Posterior cingulate gyrus (tissue), 11 donors: ENCODE measurements at regions not wholly inside any gene's neighbourhood (a gene's known extent, or its start where the extent isn't known, plus 50 kb on each side); places are given as distances from the start of the nearest gene placed in this dataset.

ENCODE experiments used
- DNase-seq, 10 donors: peaks; one replicate each; pipeline versions ENCODE4 v3.0.0 to v3.0.0-alpha.2; 2020 to 2021; ENCODE audit warnings: mixed read lengths in 3 of 10
- intact Hi-C: fragments of 100-400 bp; cut with DNase I; formaldehyde crosslinking; loops from one replicate; pipeline ENCODE4 v1.15.1; 2023

DNA sequence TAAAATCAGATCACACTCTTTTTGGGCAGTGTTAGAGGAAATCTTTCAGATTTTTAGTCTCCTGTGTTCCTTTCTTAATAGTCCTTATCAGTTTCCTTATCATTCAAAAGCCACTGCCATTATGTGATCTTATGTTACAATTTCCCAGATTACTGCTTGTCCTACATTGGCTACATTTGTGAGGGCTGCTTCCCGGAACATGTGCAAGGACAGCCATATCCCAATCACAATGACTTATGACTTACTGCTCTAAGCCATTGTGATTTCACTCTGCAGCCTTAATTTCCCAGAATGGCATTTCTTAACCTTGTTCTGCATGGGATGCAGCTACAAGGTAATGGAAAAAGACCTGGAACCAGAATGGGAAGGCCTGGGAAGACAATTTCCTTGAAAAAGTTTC lies 125.1 kb upstream of the PPP2R3A start:
- DNase-seq = no peak
- intact Hi-C loops = no loop called here

DNA sequence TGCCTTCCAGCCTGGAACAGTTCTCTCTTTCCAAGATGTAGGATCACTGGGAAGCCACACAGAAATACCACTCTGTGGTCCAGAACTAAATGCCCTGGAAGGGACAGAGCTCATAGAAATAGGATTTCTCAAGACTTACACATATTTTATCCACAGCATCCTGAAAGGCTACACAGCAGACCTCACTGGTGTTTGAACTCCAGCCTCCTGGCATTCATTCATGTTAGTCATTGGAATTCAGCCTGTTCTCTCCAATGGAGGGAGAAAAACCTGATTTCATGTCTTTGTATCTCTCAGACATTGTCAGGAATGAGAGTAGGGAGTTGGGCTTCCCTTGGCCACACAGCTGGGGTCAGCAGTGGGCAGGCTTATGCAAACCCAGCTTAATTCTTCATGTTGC lies 121.1 kb upstream of the PPP2R3A start:
- no peak for DNase-seq
- intact Hi-C loops = no loop called here

DNA sequence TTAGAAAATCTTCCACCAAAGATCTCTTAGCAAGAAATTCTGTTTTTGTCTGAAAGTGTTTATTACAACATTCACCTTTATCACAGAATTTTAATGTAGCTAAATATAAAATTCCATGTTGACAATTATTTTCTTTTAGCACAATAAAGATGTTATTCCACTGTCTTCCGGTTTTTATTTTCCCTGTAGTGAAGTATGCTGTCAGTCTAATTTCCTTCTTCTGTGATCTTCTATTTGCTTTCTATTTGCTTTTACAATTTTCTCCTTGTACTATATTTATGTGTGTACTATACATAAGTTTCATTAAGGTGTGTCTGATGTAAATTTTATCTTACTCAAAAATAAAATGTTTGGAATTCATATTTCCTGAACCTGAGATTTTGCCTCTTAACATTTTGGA lies 117.5 kb upstream of the PPP2R3A start:
- intact Hi-C loops = no loop called here
- no peak for DNase-seq

DNA sequence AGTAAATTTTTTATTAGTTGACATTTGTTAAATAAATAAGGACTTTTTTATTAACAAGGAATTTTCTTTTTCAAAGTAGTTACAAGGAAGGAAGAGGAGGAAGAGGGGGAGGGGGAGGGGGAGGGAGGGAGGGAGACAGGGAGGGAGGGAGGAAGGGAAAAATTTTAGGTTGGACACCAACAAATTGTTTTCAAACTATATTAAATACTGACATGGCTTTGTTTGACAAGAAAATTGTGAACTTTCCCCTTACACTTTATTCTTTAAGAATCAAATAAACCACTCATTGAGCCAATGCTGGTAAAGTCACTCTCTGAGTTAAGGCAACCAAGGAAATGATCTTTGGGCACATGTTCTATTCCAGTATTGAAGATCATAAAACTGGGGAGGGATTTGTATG lies 115.7 kb upstream of the PPP2R3A start:
- intact Hi-C loops = no loop called here
- no peak for DNase-seq

DNA sequence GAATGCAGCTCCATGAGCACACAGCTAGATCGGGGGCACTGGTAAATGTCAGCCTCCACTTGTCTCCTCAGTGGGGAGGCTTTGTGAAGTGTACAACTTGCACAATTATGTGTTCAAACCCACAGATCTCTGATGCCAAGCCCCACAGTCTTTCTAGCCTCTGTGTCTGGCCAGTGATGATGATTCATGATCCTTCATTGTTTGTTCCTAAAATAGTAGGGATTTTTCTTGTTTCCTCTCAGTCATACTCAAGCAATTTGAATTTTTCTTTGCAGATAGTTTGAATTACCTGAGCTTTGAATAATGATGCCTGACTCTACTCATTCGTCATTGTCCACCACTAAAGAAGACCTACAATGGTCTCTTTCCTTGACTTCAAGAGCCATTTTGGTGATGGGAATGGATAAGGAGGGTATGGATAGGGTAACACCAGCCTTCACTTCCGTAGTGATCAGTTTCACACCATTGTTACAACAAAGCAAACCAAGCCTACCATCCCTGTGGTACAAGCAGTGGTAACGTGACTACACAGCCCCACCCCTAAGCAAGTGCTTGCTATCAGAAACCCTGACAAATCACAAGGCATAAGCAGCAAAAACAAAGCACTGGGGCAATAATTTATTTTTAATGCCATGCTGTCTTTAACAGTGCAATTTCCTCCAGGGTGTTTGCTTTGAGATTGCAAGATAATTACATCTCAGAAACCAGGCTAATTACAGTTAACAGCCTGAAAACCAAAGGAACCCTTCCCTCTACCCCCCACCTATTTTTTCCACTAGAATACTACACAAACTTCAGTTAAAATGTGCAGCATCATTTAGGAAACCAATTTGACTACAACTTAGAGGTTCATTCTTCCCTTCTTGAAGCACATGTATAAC lies 114.1 kb upstream of the PPP2R3A start:
- no peak for DNase-seq
- intact Hi-C loops = no loop called here

DNA sequence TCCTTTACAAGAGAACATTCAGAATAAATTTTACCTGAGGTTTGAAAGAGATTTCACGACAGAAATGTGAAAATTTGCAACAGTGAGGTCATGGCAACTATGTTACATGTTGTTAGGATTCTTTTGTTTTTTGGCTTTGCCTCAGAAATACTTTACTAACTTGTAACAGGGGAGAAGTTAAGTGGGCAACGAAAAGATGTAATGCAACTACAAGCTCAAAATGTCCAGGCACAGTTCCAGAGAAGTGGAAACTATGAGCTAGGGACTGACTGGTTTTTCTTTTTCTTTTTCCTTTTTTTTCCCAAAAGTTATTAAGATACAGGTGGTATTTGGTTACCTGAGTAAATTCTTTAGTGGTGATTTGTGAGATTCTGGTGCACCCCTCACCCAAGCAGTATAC lies 111.5 kb upstream of the PPP2R3A start:
- DNase-seq = no peak
- intact Hi-C loops = no loop called here

DNA sequence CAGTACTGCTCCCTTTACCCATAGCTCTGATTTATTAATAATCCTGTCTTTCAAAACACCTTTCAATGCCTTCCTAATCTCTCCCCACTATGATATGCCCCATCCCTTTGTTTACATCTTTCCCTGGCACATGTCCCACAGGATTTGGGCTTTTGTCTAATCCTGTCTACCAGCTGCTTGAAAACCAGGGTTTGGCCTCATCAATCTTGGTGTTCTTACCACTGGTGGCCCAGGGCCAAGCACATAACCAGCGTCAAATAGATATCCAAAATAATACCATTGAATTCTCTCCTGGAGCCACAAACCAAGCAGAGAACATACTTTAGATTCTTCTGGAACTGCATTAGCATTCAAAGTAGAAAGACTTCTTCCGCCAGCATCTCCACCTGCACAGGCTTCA lies 104.8 kb upstream of the PPP2R3A start:
- intact Hi-C loops = no loop called here
- DNase-seq = no peak

DNA sequence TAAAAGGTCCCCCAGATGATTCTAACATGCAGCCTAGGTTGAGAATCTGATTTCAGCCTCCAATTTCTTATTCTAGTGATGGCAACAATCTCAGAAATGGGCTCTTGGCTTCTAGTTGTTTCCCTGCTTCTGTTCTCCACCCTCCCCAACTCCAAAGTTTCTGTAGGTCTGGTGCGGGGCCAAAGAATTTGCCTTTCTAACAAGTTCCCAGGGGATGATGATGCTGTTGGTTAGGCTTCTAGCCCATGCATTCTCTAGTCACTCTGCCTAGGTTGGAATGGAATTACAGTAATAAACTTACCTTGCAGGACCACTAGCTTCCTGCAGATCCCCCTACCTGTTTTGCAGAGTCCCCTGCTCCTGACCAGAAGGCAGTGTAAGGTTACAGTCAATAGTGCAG lies 103.2 kb upstream of the PPP2R3A start:
- no peak for DNase-seq
- intact Hi-C loops = no loop called here

DNA sequence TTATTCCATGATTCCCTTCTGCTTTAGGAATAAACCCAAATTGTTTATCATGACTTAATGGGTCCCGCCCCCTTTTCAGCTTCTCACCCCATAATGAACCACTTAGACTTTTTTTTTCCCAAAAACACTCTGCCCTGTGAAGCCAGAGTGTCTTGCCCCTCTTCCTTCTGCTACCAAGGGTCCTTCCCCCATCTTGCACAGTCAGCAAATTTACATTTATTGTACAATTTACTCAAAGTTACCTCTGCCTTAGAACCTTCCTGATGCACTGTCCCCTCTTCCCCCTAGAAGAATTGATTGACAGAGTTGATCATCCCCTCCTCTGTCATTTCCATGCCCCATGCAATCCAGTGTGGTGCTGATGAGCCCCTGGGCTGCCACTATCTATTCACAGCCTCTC lies 101.5 kb upstream of the PPP2R3A start:
- no peak for DNase-seq
- intact Hi-C loops = no loop called here

DNA sequence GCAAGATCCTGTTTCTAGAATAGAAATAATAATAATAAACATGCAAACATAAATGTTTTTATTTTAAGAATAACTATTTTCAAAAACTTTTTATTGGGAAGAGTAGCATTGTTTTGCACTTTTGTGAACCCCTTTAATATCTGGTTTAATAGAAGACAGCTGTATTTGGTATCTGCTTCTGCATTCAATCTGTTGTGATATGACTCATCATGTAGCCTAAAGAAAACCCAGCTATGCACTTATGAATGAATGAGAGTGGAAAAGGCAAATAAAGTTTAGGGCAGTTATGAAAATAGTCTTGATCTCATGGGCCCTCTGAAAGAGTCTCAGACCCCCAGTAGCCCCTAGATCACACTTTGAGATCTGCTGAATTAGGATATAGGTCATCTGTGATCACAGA lies 100.4 kb upstream of the PPP2R3A start:
- intact Hi-C loops = no loop called here
- no peak for DNase-seq

DNA sequence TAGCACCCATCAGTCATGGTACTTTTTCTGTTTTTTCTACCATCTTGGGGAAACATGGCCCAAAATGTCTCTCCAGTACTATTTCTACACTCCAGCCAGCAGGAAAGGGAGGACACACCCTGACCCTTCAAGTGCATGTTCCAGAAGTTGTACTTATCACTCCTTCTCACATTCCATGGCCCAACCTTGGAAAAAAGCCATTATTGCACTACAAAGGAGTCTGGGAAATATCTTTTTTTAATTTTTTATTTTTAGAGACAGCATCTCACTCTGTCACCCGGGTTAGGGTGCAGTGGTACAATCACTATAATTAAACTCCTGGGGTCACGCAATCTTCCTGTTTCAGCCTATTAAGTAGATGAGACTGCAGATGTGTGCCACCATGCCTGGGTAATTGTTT lies 100.0 kb upstream of the PPP2R3A start:
- DNase-seq = no peak
- intact Hi-C loops = no loop called here

DNA sequence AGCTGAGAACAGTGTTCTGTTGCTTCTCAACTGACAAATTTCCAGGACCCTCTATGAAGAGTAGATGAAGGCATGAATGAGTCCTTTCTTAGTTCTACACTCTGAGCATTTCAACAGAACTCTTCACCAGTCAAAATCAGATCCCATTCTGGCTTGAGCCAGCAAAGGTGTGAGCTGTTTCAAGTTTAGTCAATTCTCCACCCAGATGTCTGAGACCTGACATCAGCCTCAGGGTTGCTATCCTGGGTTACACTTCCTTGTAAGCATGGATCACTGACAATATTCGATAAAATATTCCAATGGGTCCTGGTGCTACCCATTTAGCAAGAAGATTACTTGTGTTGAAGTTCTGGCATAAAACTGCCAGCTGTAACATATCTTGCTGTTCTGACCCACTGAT lies 97.6 kb upstream of the PPP2R3A start:
- intact Hi-C loops = no loop called here
- DNase-seq = no peak

DNA sequence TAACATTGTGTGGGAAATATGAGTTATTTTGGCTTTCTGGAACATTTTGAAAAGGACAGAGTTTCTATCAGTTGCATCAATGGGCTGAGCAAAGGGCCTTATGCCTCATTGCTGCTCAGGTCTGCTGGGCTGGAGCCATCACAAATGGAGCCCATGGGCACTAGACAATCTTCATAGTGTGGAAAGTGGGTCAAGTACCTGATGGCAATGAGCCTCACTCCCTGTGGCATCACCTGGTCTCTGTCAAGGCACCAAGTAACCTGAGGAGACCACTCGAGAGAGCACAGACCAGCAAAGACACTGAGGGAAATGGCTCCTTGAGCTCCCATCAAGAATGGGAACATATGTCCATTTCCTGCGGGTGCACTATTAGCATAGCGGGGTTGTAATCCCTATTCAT lies 96.7 kb upstream of the PPP2R3A start:
- DNase-seq = no peak
- intact Hi-C loops = no loop called here

DNA sequence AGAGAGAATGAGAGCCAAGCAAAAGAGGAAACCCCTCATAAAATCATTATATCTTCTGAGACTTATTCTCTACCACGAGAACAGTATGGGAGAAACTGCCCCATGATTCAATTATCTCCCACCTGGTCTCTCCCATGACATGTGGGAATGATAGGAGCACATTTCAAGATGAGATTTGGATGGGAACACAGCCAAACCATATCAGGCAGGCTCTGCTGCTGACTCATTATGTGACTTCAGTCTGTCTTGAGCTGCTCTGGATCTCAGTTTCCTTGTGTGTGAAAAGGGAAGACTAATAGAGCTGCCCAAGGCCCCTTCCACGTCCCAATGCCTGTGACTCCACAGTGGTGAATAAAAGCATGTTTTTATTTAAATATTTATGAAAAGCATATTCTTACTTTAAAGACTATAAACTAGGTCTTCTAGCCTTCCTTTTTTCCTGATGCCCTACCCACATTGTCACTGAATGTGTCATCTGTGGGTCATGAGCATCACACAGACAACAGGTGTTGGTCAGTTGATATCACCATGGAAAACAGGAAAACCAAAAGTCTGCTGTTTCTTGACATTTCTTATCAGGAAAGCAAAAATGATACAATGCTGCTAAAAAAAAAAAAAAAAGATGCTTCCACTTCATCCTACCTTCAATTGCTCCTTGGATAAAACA lies 96.0 kb upstream of the PPP2R3A start:
- DNase-seq = no peak
- intact Hi-C loops = no loop called here

DNA sequence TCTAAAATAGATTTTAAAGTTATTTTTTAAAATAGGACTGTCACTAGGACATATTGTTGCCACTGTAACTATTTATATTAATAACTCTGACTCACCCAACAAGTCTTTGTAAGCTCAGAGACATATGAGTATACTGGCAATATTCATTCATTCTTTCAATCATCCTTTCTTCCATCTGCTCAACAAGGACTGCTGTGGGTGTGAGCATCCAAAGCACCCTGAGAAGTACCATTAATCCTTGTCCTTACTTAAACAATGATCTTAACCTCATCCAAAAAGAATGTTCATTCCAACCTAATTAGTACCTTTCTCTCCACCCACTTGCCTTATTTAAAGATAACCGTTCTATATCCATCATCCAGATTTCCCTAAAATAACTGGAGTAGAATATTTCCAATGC lies 94.2 kb upstream of the PPP2R3A start:
- DNase-seq = no peak
- intact Hi-C loops = no loop called here

DNA sequence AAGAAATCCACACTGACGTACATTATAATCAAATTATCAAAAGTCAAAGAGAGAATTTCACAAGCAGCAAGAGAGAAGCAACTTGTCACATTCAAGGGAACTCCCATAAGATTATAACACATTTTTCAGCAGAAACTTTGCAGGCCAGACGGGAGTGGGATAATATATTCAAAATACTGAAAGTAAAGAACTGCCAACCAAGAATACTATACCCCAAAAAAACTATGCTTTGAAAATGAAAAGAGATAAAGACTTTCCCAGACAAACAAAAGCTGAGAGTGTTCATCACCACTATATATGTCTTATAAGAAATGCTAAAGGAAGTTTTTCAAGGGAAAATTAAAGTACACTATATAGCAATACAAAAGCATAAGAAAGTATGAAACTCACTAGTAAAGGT lies 91.5 kb upstream of the PPP2R3A start:
- DNase-seq = no peak
- intact Hi-C loops = no loop called here

DNA sequence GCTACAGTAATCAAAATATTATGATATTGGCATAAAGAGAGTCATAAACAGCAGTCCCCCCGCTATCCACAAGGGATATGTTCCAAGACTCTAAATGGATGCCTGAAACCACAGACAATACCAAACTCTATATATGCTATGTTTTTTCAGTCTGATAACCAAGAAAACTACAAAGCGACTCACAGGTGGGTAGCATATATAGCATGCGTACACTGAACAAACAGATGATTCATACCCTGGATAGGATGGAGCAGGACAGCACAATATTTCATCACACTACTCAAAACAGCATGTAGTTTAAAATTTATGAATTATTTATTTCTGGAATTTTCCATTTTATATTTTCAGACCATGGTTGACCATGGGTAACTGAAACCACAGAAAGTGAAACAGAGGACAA lies 87.0 kb upstream of the PPP2R3A start:
- DNase-seq = no peak
- intact Hi-C loops = no loop called here

DNA sequence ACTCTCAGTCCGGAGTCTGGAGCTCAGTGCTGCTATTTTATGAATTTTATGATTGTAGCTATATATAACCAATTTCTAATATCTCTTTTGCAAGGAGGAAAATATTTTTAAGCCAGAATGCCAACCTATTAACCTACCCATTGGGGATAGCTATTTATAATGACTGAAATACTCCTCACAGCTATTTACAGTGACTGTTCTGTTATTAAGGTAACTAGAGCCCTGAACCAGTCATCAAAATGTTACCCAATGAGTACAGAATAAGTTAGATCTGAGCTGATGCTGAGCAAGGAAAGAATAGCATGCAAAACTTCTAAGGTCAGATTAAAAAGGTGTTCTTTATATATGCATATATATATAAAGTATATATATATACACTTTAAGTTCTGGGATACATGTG lies 79.6 kb upstream of the PPP2R3A start:
- intact Hi-C loops = no loop called here

DNA sequence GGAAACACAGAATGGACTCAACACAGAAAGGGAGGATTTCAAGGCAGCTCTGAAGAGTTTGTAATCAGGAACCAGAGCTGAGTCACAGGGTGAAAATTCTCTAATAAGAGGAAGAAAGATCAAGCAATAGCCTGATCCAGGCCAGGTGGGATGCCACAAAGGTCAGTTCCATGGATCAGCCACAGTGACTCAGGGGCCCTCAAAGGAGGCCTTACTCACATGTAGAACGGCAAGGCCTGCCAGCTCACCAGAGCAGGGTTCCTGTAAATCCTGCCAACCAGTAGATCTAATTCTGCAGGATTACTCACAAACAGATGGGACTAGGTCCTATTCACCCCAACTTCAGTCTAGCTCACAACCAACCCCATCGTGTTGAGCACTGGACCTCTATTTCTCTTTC lies 78.3 kb upstream of the PPP2R3A start:
- DNase-seq = no peak
- intact Hi-C loops = no loop called here

More for the DNA sequence above, 79.6 kb upstream of the PPP2R3A start:
- DNase-seq = no peak

DNA sequence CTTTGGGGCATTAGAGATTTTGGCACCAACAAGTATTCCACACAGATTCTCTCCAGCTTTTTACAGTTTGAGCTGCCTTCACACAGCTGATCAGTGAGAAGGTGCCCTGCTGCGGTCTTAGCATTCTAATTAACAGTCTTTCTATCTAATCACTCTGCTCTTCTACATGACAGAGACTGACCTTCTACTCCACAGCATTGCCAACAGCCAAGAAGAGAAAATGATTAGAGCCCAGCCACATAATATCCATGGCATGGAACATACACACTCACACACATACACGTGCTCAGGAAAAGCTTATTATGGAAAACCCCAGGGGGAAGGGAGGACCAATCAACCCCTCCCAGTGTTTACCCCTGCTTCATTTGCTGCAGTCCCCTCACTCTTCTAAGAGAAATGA lies 76.1 kb upstream of the PPP2R3A start:
- no peak for DNase-seq
- intact Hi-C loops = no loop called here

DNA sequence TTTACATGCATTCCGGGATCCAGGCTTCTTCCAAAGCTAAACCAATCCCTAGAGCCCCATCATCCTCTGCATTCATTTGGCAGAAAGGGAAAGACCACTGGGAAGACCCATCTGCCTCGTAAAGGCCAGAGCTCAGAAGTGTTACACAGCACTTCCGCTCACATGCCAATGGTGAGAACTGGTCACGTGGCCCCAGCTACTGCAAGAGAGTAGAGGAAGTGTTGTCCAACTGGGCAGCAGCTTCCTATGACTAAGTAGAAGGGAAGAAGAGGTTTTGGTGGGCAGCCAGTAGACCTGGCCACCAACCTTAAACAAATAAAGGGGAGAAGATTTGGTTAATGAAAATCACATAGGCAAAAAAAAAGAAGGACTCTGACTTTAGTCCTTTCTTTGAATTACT lies 74.4 kb upstream of the PPP2R3A start:
- no peak for DNase-seq
- intact Hi-C loops = no loop called here

DNA sequence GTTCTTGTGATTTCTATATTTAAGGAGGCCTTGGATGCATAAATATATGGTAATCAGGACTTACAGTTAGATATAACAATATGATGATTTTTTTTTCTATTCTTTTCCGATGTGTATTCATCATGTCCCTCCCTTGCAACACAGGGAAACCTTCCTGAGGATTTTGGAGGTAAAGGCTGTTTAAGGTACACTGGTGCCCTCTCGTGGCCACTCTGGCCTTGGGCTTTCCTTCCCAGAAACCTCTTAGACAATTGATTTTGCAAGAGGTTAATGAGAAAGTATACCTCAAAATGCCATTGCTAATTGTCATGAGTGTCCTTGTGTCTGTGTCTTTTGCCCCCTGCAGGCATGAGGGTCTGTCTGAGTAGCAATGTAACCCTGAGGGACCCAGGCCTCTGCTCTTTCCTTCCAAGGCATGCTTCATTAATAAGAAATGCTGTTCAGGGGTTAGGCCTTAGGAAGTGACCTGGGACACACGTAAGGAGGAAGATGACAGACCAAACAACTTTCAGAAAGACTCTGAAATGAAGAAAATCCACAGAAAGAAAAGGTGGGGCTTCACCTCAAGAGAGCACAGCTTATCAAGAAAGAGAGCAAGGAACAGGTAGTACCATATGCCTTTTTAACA lies 70.3 kb upstream of the PPP2R3A start:
- intact Hi-C loops = loop anchor here (1.0 kb wide), 1 partner anchor 1294 kb away; no protein-coding TSS in a partner anchor
- peak; percentile 58 to 95 (median 80) for DNase-seq
